GM21737 (cell line): ENCODE measurements at regions not wholly inside any gene's neighbourhood (a gene's known extent, or its start where the extent isn't known, plus 50 kb on each side); places are given as distances from the start of the nearest gene placed in this dataset.
"Not testable (repeated sequence)": the region's sequence is repeated elsewhere in the genome, so short reads cannot be mapped to it uniquely, and the experiment has no call there.

ENCODE experiments used
- ATAC-seq: cut with Tn5 transposase; IDR thresholded peaks from one replicate; pipeline ENCODE4 v1.9.1; 2021; ENCODE audit warnings: mild to moderate bottlenecking, moderate library complexity; ENCODE audit not compliant: unreplicated experiment

DNA sequence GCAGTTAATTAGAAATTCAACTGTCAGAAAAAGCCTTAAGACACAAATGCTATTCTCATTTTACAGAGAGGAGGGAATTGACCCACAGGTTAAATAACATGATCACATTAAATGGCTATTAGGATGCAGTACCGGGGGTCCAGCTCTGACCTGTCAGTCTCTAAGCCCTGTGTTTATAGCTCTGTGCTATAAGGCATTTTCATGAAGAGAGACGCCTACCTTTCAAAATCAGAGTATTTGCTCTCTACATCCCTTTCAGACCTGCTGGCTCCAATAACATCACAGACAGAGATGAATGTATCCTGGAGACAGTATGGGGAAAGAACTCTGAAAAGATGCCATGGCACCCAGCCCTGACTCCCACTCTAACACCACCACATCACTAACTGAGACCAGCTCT, 189.9 kb upstream of the PRSS58 start:
- ATAC-seq = no peak

DNA sequence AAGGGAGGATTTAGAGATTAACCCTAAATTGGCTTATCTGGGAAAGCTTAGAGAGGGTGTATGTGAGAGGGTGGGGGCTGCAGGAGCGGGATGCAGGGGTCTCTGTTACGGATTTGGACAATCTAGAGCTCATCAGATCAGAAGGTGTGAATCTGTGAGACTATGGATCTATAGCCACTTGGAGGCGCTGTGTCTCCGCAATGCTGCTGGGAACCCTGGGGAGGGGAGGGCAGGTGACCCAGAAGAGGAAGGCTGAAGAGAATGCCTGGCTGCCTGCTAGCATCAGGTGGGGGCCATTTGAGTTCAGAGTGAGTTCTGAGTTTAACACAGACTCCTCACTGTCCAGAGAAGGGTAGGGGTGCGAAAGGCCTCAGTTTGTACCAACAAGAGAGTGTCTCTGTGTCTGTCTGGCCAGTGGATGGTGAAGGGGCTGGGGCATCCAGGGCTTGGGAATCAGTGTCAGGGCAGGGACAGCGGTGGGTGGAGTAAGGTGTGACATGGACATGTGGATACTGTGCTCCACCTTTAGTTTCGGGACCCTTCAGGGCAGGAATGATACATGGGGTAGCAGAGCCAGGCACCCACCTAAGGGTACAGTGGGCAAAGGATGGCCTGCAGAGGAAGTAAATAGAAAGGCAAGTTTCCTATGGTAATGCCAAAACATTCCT, 187.3 kb upstream of the PRSS58 start:
- ATAC-seq = no peak

DNA sequence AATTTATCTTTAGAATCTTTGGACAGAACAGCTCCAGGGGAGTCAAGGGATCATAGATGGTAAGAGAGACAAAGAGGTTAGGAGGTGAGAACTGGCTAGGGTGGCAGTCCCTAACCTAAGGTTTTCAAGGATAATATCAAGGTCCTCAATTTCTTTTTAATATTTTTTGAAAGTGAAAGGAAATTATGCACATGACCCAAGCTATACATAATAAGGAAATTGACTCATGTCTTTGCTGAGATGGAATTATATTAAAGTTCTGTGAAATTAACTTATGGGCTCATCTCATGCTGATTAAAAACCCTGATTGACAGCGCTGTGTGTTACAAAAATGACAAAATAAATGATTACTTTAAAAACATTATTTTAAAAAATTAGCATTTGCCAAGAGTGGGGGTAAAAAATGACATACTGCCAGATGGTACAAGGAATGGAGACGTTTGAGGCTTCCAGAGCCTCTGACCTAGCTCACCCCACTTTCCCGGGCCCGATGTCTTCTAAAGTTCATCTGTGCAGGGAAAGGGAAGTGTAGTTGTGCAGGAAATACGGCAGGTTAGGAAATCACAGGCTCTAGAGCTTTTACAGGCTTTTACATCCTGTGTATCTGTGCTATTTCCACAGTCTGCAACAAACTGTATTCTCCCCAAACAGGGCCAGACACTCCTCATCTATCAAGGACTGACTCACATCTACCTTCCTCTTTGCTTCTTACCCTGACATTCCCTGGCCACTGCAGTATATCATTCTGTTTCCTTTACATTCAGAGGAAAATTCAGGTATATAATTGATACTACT, 185.6 kb upstream of the PRSS58 start:
- ATAC-seq = no peak

DNA sequence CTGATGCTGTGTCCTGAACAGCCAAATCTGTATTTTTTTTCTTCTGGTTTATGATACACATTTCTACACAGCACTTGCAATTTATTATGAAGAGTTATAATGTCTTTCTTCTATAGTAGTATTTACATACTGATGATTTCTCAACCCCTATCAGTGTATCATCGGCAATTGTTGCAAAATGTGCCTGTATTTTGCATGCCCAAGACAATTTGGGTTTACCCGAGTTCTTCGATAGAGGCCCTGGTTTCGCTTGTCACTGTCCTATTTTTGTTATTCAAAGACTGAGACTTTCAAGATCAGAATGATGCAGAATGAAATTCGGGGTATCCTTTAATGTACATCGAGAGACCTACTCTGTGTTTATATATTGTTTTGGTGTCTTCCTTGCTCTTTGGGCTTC, 184.5 kb upstream of the PRSS58 start:
- no peak for ATAC-seq

DNA sequence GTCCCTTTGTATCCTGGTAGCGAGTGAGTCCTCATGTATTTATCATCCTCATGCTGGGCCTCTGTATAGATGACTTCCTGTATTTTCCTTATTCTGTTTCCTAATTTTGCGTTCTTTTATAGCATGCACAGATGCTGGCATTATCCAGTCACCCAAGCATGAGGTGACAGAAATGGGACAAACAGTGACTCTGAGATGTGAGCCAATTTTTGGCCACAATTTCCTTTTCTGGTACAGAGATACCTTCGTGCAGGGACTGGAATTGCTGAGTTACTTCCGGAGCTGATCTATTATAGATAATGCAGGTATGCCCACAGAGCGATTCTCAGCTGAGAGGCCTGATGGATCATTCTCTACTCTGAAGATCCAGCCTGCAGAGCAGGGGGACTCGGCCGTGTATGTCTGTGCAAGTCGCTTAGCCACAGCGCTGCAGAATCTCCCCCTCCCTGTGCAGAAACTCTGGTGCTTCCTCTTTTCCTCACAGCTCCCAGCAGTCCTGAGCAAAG, 183.1 kb upstream of the PRSS58 start:
- no peak for ATAC-seq

DNA sequence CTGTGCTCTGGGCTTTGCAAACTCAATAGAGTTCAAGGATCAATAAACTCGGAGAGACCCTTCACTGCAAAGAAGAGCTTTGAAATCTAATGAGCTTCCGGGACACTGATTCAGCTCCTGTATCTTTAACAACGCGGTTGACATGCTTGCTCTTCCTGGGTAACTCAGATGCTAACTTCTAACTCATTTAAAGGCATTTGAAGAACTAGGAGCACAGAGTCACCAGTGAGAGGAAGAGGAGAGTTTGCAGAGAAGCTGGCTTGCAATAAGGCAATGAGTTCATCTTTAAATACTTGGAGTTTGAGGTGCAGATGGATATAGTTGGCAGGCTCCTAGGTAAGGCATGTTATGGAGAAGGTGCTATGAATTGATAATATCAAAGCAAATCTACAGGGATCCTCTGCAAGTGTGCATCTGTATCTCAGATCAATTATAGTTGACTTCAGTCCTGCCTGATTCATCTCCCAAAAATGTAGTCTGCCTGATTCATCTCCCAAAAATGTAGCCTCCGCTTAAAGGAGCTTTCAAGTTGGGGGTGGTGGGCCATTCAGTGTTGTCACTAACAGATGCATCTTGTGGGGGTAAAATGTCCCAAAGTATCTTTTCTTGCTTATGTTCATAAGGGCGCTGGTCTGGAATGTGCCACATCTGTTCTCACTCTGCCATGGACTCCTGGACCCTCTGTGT, 182.5 kb upstream of the PRSS58 start:
- ATAC-seq = no peak

DNA sequence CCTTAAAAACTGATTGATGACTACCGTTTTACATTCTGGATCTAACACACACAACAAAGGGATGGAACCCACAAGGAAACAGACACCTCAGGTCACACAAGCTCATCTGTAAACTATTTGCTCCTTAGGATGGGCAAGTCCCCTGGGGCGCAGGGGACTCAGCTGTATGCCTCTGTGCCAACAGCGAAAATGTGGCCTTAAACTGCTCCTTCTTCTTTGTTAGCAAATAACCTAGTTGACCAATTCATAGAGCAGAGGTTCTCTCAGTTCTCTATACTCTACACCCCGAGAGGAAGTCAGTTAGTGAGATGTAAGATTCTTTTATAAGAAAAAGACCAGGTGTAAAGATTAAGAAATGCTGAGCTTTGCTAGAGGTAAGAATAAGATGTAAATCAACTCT, 181.9 kb upstream of the PRSS58 start:
- no peak for ATAC-seq

DNA sequence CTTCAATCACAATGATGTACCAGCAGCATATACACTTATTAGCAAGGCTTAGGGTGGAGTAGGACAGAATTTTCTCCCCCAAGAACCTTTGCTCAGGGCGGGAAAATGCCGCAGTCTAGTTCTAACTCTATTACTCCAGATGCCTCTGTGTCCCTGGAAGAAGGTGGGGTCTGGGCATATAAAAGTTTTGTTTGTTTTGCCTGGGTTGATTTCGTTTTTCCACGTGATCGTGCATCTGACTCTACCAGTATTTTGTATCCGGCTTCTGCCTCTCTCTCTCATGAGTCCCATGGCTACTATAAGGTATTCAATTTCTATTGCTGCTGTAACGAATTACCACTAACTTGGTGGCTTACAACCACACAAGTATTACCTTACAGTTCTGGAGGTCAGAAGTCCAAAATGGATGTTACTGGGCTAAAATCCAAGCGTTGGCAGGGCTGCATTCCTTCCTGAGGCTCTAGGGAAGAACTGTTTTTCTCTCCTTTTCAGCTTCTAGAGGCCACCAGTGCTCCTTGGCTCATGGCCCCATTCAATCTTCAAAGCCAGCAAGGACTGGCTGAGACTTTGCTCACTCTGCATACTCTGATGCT, 181.2 kb upstream of the PRSS58 start:
- no peak for ATAC-seq

DNA sequence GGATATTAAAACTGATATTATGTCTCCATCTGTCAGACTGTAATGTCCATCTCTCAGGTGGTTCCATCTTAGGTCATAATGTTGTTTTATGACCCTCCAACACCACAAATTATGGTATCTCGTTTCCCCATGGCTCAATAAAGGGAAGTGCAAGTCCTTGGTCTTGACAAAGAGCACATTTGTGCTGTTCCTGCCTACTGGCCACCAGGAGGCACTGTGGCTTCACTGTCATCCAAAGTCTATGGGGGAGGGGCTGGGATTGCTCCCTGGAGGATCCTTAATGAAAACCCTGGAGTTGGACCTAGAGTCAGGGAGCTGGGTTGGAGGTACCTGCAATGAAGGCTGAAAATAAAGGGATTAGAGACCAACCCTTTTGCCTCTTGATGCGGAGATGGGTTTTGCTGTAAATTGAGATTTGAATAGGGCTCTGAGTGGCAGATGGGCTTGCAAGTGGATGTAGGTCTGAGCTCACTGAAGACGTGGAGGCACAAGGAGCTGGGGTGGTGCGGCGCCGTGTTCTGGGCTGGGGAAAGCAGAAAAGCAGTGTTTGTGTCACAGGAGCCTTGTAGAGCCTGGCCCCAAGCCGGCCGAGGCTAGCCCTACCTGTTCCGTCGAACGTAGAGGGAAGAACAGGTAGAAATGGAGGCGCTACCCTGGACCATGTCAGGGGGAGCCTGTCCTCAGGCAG, 180.5 kb upstream of the PRSS58 start:
- no peak for ATAC-seq

DNA sequence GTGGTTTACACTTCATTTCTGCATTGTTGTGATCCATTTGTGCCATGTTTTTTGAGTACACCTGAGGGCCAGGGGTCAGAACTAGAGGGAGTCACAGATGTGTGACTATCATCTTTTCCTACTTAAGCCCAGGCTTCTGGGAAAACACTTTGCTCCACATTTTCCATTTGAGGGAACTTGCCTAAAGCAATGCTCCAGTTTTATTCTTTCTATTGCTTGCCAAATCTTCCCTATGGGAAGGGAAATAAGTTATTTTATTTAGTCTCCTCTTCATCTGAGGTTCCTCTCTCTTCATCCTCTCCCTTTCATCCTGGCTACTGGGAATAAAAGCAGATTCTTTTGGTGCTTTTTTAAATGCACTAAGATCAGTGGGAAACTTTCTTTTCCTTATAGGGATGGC, 179.9 kb upstream of the PRSS58 start:
- ATAC-seq = no peak

DNA sequence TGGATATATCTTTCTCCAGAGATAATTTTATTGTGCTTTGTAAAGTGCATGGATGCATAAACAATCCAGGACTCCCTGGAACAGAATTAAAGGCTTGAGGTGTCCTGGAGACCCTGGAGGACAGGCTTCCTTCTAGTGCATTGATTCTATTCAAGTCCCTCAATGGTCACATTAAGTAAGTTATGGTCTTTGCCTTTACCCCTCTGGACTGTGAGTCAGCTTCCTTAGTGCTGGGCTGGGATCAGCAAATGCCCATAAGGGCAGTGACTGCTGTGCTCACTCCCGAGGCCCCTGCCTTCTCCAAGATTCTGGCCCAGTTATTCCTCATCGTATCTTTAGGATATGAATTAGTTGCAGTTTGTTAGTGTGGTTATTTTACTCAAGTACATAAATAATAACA, 178.7 kb upstream of the PRSS58 start:
- no peak for ATAC-seq

DNA sequence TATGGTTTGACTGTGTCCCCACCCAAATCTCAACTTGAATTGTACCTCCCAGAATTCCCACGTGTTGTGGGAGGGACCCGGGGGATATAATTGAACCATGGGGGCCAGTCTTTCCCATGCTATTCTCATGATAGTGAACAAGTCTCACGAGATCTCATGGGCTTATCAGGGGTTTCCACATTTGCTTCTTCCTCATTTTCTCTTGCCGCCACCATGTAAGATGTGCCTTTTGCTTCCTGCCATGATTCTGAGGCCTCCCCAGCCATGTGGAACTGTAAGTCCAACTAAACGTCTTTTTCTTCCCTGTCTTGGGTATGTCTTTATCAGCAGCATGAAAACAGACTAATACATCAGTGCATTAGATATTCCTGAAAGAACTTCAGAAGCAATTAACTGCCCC, 177.7 kb upstream of the PRSS58 start:
- ATAC-seq = not testable (repeated sequence)

DNA sequence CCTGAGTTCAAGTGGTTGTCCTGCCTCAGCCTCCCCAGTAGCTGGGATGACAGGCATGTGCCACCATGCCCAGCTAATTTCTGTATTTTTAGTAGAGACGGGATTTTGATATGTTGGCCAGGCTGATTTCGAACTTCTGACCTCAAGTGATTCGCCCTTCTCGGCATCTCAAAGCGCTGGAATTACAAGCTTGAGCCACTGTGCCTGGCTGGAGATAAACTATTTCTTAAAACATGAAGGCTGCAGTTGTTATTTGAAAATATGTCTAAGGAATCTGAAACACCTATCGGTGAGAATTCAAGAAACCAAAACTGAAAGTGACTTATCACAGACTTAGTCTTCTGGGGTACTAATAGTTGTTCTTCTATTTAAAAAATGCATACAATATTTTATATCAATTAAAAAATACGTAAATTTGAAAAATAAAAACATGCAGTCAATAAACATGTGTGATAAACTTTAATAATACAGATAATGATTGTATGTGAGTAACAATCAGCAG, 176.9 kb upstream of the PRSS58 start:
- no peak for ATAC-seq

DNA sequence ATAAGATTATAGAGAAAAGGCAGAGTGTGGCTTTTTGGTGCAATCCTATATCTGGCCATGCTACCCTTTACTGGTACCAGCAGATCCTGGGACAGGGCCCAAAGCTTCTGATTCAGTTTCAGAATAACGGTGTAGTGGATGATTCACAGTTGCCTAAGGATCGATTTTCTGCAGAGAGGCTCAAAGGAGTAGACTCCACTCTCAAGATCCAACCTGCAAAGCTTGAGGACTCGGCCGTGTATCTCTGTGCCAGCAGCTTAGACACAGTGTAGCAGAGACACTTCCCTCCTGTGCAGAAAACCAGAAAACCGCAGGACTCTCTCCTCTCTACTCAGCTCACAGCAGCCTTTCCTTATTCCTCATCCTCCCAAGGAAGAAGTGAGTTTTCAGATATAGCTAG, 176.3 kb upstream of the PRSS58 start:
- ATAC-seq = not testable (repeated sequence)

DNA sequence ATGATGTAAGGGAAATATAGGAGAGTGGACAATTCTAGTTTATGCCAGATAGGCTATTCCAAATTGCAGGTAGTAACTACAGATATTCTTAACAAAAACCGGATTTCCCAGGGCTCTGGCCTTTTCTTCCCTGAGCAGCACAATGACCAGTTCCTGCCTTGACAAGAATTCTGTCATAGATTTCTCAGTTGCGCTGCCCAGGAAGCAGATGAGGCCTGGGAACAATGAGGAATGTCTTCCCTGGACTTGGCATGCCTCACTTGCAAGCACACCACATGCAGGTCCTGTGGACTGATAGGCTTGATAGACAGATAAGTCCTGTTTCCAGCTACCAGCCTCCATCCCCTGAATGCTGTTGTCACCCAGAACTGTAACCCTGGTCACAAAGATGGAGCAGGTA, 174.5 kb upstream of the PRSS58 start:
- ATAC-seq = no peak

DNA sequence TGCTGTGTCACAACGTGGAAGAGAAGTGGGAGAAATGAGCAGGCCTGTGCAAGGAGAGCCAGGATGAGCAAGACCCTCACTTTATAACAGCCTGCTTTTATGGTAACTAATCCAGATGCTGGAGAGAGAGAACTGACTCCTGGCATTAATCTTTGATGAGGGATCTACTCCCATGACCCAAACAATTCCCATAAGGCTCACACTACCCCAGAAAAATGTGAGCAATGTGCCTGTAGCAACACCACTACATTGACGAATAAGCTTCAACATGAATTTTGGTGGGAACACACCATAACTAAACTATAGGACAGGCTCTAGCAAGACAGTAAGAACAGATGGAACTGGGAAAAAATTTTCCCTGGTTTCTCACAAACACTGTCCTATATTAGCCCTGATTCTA, 173.6 kb upstream of the PRSS58 start:
- ATAC-seq = no peak

DNA sequence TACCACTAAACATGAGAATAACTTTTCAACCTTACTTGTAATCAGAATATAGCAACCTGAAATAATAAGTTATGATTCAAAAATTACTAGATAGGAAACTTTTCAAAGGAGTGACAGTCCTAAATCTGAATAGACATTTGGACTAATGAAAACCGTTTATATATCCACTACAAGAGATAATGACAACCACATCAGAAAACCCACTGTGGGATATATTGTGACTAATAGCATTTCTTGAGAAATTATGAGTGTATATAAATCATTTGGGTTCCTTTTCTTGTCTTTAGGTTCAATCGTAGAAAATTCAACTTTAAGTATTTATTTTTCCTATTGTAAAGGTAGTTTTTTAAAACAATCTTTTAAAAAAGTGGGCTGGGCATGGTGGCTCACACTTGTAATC, 170.2 kb upstream of the PRSS58 start:
- no peak for ATAC-seq

DNA sequence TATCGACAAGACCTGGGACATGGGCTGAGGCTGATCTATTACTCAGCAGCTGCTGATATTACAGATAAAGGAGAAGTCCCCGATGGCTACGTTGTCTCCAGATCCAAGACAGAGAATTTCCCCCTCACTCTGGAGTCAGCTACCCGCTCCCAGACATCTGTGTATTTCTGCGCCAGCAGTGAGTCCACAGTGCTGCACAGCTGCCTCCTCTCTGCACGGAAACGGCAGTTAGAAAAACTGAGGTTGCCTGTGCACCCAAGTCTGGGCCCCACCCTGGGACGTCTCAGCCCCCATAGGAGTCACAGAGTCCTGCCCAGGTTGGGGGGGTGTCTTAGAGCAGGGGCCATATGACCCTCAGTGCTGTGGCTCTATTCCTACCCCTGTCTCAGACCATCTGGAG, 167.4 kb upstream of the PRSS58 start:
- ATAC-seq = no peak

DNA sequence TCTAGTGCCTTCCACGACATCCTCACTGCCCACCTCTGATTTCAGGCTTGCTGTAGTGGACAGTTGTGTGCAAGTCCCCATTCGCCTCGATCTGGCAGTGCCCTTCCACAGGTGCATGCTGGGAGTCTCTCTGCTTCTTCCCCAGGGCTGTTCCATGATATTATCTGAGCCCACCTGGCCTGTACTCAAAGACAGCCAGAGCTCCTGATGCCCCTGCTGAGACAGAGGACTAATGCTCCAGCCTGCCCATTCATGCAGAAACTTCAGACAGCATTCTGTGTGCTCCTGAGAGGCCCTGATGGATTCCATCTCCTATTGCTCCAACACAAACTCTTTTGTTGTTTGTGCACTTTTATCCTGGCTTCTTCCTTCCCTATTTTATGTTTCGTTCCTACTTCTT, 164.8 kb upstream of the PRSS58 start:
- ATAC-seq = no peak

DNA sequence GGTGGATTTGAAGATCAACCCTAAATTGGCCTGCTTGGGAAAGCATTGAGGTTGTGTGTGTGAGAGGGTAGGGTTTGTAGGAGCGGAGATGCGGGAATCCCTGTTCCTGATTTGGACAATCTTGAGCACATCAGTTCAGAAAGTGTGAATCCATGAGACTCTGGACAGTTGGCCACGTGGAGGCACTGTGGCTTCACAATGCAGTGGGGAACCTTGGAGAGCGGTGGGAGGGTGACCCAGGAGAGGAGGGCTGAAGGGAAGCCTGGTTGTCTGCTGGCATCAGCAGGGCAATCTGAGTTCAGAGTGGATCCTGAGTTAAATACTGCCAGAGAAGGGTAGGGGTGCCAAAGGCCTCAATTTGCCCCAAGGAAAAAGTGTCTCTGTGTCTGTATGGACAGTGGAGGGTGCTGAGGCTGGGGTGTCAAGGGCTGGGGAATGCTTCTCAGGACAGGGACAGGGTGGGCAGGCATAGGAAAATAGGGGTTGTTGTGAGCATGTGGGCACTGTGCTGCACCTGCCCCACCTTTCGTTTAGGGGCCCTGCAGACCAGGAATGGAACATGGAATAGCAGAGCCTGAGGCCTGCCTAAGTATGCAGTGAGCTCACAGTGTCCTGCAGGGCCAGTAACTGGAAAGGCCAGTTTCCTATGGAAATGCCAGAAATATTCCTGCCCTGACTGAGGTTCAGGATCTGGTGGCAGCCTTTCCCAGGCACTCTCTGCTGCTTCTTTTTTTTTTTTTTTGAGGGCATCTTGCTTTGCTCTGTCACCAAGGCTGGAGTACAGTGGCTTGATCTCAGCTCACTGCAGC, 162.9 kb upstream of the PRSS58 start:
- no peak for ATAC-seq
